Activated T-cell treated with anti-CD3 and anti-CD28 coated beads, Interleukin-2, amount 50 U/mL, for 1 hour (primary cell): ENCODE measurements at regions not wholly inside any gene's neighbourhood (a gene's known extent, or its start where the extent isn't known, plus 50 kb on each side); places are given as distances from the start of the nearest gene placed in this dataset.

ENCODE experiments used
- DNase-seq: peaks from one replicate; pipeline ENCODE4 v3.0.0-alpha.2; 2020

DNA sequence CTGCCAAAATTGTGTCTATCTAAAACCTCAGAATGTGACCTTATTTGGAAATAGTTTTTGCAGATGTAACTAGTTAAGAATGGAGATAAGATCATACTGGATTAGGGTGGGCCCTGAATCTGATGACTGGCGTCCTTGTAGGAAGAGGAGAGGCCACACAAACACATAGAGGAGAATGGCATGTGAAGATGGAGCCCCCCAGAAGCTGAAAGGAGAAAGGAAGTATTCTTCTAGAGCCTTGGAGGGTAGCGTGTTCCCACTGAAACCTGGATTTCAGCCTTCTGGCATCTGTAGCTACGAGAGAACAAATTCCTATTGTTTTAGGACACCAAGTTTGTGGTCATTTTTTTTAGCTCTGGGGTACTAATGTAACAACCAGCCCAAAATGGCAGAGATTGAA lies 423.0 kb upstream of the TPM1 start:
- DNase-seq: no peak

DNA sequence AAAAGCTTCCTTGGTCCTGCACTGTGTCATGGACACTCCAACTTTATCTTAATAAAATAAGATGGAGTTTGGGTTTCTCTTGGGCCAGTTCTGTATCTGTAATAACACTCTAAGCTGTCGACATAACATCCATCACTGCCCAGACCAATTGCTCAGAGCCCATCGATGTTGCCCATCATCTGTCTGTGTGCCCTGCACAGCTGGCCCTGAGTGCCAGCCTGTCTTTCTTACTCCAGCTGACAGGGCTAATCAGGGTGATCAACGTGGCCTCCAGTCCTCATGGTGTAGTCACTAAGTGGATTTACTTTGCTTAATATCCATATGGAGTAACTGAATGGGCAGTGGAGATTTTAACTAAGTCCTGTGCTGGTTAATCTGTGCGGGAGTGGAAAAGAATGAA lies 419.8 kb upstream of the TPM1 start:
- DNase-seq: no peak

DNA sequence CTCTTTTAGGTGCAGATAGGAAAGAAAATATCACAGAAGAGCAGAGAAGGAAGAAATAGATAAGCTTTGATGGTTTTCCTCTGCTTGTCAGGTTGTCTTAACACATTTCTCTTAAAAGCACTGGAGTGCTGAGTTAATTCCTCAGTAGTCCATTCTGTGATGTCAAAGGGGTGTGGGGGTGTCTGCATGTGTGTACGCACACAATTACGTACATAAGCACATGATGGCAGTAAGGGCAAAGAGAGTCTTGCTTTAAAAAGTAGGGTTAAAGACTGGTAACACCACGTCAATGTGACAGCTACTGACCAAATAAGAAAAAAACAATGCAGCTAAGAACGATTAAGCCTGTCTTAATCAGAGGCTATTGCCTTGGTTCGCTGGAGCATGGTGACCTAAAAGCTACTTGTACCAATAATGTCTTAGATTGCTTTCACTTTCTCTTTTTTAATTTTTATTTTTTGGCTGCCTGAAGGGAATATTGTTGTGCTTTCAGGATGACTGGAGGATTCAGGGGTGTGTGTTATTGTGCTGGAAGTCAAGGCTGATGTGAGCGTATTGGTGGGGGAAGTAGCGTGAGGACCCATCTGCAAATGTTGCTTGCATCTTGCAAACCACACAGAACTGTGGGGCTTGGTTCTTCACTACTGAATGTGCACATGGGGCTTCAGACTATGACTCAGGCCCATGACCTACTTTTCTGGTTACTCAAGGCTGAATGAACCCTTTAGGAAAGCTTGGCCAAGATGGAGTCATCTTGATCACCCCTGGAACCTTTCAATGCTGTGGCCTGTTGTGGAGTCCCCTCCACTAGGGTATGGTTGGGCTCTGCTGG lies 417.8 kb upstream of the TPM1 start:
- no peak for DNase-seq

GRCh38 chr15:62625429-62626033 lies 417.0 kb upstream of the TPM1 start:
- DNase-seq: no peak

DNA sequence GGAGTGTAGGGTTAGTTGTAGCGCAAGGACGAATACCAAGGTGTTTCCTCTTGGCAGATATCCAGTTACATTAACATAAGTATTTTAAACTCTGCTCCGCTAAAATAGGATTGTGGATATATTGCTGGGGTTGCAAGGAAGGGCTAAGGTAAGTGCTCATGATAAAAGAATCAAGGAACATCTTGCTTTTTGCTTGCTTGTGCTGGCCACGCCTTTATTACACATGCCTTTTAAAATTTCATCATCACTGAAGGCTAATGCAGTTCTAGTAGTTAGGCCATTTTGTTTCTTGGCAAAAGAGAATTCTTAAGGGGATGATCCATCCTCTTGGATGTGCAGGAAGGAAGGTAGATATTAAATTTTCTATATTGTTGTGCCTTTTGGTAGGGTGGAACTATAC lies 415.6 kb upstream of the TPM1 start:
- DNase-seq: no peak

DNA sequence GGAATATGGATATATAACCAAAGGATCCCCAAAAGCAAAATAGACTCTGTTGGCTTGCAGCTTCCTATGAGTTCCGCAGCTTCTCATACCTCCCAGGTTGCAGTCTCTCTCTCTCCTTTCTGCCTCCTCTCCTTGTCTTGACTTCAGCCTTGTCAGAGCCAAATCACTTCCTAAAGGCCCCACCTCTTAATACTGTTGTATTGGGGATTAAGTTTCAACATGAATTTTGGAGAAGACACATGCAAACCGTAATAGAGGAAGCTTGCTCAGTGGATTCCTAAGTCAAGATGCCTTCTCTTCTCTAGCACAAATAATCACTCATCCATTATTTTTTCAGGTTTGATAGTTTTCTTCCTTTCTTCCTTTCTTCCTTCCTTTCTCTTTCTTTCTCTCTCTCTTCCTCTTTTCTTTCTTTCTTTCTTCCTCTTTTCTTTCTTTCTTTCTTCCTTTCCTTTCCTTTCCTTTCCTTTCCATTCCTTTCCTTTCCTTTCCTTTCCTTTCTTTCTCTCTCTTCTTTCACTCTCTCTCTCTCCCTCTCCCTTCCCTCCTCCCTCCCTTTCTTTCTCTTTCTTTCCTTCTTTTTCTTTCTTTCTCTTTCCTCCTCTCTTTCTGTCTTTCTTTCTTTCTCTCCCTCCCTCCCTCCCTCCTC lies 411.3 kb upstream of the TPM1 start:
- no peak for DNase-seq

- no peak for DNase-seq
Observed at GRCh38 chr15:62636823-62637573, 405.5 kb upstream of the TPM1 start.

GRCh38 chr15:62637574-62637897 lies 405.0 kb upstream of the TPM1 start:
- DNase-seq: no peak

DNA sequence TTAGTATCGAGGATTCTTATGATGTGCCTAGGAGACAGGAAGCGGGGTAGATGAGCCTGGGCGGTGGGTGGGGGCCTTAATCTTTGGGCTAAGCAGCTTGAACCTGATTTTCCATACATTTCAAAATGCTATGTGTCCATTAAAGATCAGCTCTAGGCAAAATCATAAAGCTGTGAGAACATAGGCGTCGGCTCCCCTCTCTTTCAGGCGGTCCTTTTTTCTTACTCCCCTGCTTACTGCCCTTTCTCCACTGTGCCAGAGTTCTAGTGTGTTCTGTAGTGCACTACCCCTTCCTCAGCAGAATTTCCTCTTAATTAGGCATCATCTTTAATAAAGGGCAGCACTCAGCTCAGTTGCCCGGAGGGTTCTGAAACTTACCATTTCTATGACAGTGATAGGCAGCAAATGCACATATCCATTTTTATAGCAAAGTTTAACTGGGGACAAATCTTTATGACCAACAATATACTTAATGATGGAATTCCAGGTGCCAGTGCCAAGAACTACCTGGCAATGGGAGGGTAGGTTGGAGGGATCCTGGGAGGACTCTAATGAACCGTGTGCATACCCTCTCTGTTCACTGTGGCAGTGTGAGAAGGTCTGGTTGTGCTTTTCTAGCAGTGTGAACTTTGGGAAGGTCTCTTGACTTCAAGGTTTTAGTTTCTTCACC lies 404.5 kb upstream of the TPM1 start:
- DNase-seq: no peak

GRCh38 chr15:62639432-62639831 lies 403.1 kb upstream of the TPM1 start:
- DNase-seq: no peak

- DNase-seq: no peak
Observed at GRCh38 chr15:62639906-62640605, 402.5 kb upstream of the TPM1 start.

DNA sequence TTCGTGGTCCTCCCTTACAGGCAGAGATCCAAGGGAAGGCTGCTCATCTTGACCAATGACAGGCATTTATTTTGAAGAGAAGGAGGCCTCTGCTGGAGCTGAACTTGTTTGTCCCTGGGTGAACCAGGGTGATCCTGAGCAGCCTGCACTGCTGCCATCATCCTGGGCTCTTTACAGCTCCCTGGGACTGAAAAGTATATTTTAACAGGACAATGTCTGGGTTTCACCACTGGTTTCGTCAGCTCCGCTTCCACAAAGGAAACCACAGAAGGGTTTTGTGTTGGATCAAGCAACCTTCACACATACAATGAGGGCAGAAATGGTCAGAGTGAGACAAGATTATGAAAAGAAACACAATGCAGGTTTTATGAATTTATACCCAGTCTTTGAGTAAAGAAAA lies 400.7 kb upstream of the TPM1 start:
- no peak for DNase-seq

GRCh38 chr15:62643572-62643971 lies 399.0 kb upstream of the TPM1 start:
- no peak for DNase-seq

DNA sequence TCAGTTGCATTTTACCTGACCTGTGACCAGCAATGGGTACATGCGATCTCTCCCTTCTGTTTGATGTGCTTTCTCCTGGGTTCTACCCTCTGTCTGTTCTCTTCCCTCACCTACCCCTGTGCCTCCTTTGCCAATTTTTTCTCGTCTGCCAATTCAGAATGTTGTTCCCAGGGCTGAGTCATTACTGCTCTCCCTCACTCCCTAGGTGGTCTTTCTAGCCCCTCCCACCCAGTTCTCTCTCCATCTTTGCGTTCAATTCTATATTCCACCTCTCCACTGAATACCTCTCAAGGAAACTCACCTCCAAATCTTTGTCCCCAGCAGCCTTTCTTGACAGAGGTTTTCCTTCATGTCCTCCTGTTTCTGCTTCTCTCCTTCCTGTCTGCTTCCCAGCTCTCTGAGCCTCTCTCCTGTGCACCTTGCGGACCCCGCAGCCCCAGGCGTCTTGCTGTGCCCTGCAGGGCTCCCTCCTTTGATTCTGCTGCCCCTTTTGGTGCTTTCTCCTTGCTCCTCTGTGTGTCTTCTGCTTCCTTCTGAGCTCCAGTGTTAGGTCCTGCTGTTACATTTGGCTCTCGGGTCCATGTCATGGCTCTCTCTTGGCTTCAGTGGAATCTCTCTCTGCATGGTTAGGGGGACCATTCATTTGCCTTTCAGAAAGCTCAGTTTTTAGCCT lies 398.2 kb upstream of the TPM1 start:
- DNase-seq: no peak

DNA sequence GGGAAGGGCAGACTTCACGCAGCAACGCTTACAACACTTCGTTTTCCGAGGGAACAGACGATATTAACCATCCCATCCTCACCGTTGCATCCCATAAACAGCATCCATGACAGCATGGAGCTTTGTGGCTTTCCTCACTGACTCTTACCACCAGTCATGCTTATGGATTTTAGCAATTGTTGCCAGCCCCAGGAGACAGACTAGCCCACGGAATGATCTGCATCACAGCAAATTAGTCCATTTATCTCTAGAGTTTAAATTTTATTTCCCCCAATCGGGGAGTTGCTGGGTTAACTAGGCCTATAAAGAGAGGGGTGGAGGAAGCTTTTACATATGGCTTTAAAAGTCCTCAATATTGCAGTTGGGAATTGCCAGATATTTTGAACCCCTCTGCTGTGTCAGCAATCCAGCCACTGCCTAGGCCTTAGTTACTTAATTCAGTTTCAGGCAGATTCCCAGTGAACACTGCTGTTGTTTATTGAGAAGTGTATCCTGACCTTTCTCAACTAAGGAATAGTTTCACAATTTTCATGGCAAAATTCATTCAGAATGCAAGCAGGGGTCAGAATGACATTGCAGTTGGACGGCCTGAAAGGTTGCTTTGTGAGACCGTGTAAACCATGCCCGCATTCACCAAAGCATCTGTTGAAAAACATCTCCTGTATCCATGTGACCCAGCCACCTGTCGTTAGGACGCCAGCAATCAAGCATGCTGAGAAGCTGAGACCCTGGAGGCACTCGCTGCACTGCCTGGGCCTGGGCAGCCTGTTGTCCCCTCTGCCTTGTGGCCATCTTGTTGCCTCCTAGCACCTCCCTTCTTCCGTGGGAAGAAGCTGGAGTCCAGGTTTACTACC lies 397.4 kb upstream of the TPM1 start:
- DNase-seq: no peak

DNA sequence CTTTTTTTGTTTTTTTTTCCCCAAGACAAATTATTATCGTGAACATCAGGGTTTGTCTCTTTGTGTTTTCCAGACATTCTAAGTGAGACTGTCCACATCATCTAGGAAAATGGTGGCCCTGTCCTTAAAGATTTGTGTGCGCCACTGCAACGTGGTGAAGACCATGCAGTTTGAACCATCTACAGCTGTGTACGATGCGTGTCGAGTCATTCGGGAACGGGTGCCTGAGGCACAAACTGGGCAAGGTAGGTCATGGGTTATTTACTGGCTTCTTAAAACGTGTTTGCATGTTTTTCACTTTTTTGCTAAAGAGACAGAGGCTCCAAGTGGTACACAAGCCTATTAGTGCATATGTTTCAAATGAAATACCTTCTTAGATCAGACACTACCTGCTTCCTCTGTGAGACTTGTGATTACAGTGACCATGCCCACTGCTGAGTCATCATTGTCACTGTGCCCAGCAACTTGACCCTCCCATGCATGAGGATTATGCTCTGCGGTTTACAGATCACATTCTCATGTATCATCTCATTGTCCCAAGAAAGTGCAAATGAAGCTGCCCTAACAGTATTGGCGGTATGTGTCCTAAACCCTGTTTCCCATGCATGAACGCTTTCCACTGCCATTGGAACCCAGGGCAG lies 395.2 kb upstream of the TPM1 start:
- DNase-seq: no peak

GRCh38 chr15:62647843-62648505 lies 394.6 kb upstream of the TPM1 start:
- no peak for DNase-seq

DNA sequence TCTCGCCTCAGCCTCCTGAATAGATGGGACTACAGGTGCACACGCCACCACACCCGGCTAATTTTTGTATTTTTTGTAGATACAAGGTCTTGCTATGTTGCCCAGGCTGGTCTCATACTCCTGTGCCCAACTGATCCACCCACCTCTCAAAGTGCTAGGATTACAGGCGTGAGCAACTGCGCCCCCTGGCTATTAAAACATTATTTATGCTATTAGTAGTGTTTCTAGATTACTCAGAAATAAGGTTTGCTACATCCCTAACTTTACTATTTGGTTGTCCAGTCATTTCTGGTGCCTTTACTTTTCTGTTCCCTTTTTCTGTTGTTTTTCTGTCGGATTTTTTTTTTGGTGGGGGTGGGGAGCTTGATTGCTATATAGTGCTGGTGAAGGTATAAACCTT lies 393.6 kb upstream of the TPM1 start:
- no peak for DNase-seq

DNA sequence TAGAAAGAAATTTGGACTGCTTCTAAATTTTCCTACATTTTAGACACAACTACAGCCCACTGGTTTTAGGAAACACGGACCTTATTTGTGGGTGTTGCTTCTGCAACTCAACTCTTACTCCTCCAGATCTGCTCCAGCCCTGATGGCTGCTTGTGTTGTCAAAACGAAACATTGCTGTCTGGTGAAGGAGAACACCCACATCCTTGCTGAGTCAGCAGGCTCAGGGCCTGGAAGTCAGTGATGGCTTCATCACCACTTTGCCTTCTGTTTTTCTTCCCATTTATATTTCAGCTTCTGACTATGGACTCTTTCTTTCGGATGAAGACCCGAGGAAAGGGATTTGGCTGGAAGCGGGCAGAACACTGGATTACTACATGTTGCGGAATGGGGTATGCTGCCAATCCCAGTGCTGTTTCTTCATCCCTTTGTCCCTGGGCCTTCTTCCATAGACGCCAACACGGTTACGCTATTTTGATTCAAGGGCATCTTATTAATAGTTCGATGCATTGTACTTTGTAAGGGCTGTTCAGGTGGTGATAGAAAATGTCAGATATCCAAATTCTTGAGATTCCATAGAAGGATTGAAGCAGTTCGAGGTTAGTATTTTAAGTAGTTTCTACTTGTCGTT lies 392.6 kb upstream of the TPM1 start:
- DNase-seq: no peak
